ENCODE measurements at regions not wholly inside any gene's neighbourhood (a gene's known extent, or its start where the extent isn't known, plus 50 kb on each side); places are given as distances from the start of the nearest gene placed in this dataset.

DNA sequence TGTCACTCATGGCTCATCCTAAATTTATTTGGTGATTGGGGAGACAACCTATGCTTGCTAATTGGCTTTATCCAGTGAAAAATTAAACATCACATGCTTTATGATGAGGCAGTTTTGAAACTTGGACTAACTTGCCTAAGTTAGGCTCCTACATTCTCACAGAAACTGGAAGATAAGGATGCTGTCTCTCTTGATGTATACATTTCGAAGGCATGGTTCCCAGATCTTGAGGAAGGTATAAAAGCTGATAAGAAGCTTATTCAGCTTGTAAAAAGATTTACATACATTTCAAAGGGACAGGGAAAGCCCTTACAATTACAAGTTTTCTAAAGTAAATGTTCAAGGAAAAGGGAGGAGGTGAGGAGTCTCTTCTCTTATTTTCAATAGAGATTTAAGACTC, 561.7 kb downstream of the IPMK start:
- H3K36me3 Mint-ChIP-seq: no peaks in the 10 kb centered on the region
- DNase-seq (ENCODE audit: low spot score): no peak
- ATAC-seq: no peak
- no peaks in the 10 kb centered on the region for H3K9me3 Mint-ChIP-seq
- no peak overlapping the region for H3K4me3 Mint-ChIP-seq
- H3K4me1 Mint-ChIP-seq (ENCODE audit: low read depth in 2 of 2): no peaks in the 10 kb centered on the region
- H3K27me3 Mint-ChIP-seq: no peaks in the 10 kb centered on the region
- no peak overlapping the region for H3K27ac Mint-ChIP-seq

DNA sequence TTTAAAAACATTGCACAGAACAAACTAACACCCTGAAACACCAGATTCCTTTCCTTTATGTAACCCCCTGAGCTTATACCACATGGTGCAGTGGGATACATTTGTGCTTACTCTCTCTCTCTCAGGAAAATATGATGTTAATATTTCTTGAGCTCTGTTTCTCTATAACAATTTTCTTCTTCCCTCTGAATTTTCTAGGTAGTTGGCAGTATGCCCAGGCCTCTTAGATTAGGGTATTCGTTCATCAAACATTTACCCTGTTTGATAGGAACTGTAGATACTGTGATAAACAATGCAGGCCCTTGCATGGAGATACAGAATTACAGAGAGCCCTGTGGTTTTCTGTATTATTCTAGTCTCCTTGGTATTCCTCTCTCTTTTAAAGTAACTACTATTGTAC, 567.8 kb downstream of the IPMK start:
- Mint-ChIP-seq H3K4me3 (no peak overlapping the region), H3K27ac (no peak overlapping the region), H3K9me3 (peaks cover 6% of the 10 kb centered on the region), H3K4me1 (ENCODE audit: low read depth in 2 of 2) (no peaks in the 10 kb centered on the region), H3K36me3 (no peaks in the 10 kb centered on the region), H3K27me3 (no peaks in the 10 kb centered on the region)
- DNase-seq (ENCODE audit: low spot score) (no peak), ATAC-seq (no peak)

DNA sequence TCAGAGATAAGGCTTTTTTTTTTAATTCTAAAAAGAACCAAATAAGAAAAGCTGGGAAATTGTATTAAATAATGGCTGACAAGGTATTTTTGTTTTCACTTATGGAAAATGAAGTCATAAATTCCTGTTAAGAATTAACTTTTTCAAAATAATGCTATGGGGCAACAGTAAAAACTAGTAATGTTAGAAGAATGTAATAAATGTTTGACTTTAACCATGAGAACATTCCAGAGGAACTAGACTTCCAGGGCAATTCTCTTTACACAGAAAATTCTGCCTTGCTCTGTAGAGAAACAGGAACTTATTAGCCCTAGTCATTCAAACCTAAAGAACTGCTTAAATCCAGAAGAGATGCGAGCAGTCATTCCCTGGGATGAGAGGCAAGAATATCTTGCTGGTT, 571.1 kb downstream of the IPMK start:
- H3K9me3 Mint-ChIP-seq: peaks cover 9% of the 10 kb centered on the region
- H3K36me3 Mint-ChIP-seq: no peaks in the 10 kb centered on the region
- ATAC-seq: no peak

DNA sequence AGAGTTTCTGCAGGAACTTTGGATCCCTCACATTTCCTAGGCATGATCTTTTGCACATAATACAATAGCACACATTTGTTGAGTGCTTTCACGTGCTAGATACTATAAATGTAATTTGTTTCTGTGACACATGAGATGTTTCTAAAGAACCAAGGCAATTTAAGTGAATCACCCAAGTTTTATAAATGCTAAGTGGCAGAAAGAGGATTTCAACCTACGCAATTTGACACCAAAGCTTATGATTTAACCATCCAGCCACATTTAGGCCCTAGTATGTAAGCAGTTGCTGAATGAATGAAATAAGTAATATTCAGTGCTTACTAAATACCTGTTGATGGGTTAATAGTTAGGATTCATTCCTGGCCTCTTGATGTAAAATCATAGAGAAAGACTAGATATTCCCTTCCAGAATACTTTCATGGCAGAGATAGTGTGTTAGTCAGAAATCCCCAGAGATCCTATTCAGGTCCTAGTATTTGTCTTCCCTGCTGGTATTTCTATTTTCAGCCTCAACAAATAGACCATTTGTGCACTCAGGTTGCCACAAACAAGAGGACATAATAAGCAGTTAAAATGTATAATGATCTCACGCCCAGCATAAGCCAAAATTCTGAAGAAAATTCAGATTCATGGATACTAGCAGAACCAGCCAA, 572.6 kb downstream of the IPMK start:
- ATAC-seq: no peak
- H3K4me3 Mint-ChIP-seq: no peak overlapping the region
- no peaks in the 10 kb centered on the region for H3K4me1 Mint-ChIP-seq (ENCODE audit: low read depth in 2 of 2)
- no peaks in the 10 kb centered on the region for H3K27me3 Mint-ChIP-seq
- H3K9me3 Mint-ChIP-seq: peaks cover 15% of the 10 kb centered on the region
- DNase-seq (ENCODE audit: low spot score): no peak
- H3K36me3 Mint-ChIP-seq: no peaks in the 10 kb centered on the region
- no peak overlapping the region for H3K27ac Mint-ChIP-seq

More for the DNA sequence above, 571.1 kb downstream of the IPMK start:
- H3K4me1 Mint-ChIP-seq (ENCODE audit: low read depth in 2 of 2): no peaks in the 10 kb centered on the region
- no peak for DNase-seq (ENCODE audit: low spot score)
- no peak overlapping the region for H3K4me3 Mint-ChIP-seq
- H3K27me3 Mint-ChIP-seq: no peaks in the 10 kb centered on the region
- H3K27ac Mint-ChIP-seq: no peak overlapping the region

DNA sequence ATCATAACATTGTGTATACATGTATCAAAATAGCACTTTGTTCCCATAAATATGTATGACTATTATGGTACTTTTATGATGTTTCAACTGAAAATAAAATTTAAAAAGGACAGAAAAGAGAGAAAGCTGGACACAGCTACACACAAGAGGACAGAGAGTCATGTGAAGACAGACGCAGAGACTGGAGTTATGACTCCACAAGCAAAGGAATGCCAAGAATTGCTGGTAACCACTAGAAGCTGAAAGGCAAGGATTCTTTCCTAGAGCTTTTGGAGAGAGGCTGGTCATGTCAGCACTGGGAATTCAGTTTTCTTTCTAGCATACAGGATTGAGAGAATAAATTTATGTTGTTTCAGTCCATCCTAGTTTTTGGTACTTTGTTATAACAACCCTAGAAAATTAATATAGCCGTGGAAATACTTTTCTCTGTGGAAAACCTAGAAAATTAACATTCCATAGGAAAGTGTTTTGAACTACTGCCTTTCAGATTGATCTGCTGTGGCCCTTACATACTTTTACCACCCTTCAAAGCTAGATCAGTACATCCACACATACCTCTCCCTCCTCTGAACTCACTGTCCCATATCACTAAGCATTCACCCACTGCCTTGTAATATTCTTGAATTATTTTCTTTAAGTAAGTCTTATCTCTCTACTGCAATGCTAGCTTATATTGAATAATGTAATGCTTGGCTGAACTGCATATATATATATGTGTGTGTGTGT, 575.3 kb downstream of the IPMK start:
- Mint-ChIP-seq H3K27me3 (no peaks in the 10 kb centered on the region), H3K27ac (no peak overlapping the region), H3K4me1 (ENCODE audit: low read depth in 2 of 2) (no peaks in the 10 kb centered on the region), H3K9me3 (peaks cover 12% of the 10 kb centered on the region), H3K4me3 (no peak overlapping the region), H3K36me3 (no peaks in the 10 kb centered on the region)
- ATAC-seq (no peak), DNase-seq (ENCODE audit: low spot score) (no peak)

DNA sequence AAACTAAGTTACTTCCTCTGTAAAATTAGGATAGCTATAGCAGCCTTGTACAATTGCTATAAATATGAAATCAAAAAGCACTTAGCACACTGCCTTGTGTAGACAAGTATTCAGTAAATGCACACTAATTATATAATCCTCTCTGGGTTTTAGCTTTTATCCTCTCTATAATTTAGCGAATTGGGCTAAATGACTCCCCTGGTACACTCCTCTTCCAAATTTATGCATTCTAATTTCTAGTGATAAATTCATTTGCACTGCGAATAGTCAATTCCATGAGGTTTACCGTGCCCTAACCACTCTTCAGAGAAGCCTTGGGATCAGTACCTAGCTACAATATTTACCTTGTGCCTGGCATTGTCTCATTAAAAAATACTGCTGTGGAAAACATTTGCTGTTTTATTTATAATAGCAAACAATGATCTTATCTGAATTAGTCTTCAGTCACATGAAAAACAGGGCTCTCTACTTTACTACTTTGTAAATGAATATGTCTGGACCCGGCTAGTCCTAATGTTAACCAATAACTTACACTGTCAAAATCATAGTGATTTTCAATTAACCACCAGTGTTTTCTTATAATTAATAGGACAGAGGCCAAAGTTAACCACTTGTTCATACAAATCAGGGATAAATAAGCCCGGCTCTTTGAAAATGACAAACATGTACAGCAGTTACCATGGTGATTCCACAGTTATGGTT, 577.9 kb downstream of the IPMK start:
- H3K27ac Mint-ChIP-seq: no peak overlapping the region
- H3K4me3 Mint-ChIP-seq: no peak overlapping the region
- no peaks in the 10 kb centered on the region for H3K27me3 Mint-ChIP-seq
- no peaks in the 10 kb centered on the region for H3K4me1 Mint-ChIP-seq (ENCODE audit: low read depth in 2 of 2)
- no peak for ATAC-seq
- H3K36me3 Mint-ChIP-seq: no peaks in the 10 kb centered on the region
- H3K9me3 Mint-ChIP-seq: peaks cover 11% of the 10 kb centered on the region
- DNase-seq (ENCODE audit: low spot score): no peak

DNA sequence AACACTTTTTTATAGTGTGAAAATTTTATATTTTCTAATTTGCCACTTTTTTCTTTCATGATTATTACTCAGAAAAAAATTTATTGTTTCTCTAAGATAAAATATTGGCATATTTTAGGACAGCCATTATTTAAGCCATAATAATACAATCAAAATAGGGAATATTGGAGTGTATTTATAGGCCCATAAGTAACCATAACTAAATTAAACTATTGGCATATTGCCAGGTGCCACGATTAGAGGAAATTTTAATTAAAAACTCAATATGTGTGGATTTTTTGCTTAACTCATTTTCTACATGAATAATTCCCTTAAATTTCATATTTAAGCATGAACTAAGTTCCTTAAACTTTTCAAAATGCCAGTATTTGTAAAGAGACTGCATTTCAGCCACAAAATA, 587.8 kb downstream of the IPMK start:
- H3K36me3 Mint-ChIP-seq: no peaks in the 10 kb centered on the region
- ATAC-seq (no peak), DNase-seq (ENCODE audit: low spot score) (no peak)
- H3K9me3 Mint-ChIP-seq: peaks cover 24% of the 10 kb centered on the region
- H3K27me3 Mint-ChIP-seq: no peaks in the 10 kb centered on the region
- no peak overlapping the region for H3K27ac Mint-ChIP-seq
- no peak overlapping the region for H3K4me3 Mint-ChIP-seq
- H3K4me1 Mint-ChIP-seq (ENCODE audit: low read depth in 2 of 2): no peaks in the 10 kb centered on the region

DNA sequence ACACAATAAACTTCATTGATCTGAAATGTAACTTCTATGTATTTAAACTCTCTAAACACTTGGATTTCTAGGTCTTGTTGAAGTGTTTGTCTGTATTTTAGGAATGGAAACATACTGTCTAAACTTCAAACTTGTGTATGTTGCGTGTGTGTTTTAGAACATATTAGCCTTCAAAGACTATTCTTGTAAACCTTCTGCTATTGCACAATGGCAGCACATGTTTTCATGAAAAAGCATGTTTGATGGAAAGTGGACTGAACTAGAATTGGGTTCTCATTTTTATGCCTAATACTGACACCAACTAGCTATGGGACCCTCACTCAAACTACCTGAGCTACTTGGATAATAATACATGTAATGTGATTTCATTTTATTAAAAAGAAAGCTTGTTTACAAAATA, 592.6 kb downstream of the IPMK start:
- DNase-seq (ENCODE audit: low spot score) (no peak), ATAC-seq (no peak)
- Mint-ChIP-seq H3K4me3 (no peak overlapping the region), H3K4me1 (ENCODE audit: low read depth in 2 of 2) (no peaks in the 10 kb centered on the region), H3K27me3 (no peaks in the 10 kb centered on the region), H3K9me3 (peaks cover 20% of the 10 kb centered on the region), H3K36me3 (no peaks in the 10 kb centered on the region), H3K27ac (no peak overlapping the region)

DNA sequence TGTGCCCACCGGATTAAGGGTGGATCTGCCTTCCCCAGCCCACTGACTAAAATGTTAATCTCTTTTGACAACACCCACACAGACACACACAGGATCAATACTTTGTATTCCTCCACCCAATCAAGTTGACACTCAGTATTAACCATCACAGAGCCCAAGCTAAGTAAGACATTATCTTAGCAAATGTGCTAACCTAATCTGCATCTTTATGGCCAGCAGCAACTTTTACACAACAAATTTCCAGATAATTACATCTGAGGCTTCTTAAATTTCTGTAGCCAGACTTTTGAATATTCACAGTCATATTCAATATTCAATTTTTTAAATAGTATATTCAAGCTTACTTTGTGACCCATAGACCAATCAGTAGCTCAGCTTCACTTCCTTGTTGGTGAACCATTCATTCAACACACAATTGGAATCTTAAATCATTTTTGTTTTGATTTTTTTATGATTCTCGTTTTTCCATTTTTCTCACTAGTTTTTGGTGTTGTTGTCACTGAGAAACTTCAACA, 594.2 kb downstream of the IPMK start:
- peaks cover 15% of the 10 kb centered on the region for H3K9me3 Mint-ChIP-seq
- H3K27ac Mint-ChIP-seq: no peak overlapping the region
- no peak for ATAC-seq
- H3K4me1 Mint-ChIP-seq (ENCODE audit: low read depth in 2 of 2): no peaks in the 10 kb centered on the region
- no peaks in the 10 kb centered on the region for H3K36me3 Mint-ChIP-seq
- no peak overlapping the region for H3K4me3 Mint-ChIP-seq
- no peaks in the 10 kb centered on the region for H3K27me3 Mint-ChIP-seq
- DNase-seq (ENCODE audit: low spot score): no peak

DNA sequence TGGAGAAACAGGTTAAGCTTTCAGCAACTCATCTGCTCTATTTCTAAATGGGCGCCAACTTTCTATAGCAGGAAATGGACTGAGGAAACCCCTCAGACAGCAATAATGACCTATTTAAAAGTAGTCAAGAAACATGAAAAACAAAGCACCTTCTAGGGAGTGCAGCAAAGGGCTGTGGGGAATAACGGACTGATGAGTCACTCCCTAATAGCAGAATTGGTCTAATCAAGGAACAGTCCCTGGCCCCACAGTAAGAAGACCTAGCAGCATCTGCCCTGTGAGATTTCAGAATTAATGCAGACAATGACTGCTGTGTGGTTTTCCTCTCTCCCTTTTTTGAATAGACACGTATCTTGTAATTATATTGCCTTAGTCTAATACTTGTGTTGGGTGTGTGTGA, 602.9 kb downstream of the IPMK start:
- DNase-seq (ENCODE audit: low spot score): no peak
- no peak for ATAC-seq
- Mint-ChIP-seq H3K27me3 (no peaks in the 10 kb centered on the region), H3K9me3 (peaks cover 3% of the 10 kb centered on the region), H3K4me3 (no peak overlapping the region), H3K36me3 (peaks cover 4% of the 10 kb centered on the region), H3K4me1 (ENCODE audit: low read depth in 2 of 2) (no peaks in the 10 kb centered on the region), H3K27ac (no peak overlapping the region)

DNA sequence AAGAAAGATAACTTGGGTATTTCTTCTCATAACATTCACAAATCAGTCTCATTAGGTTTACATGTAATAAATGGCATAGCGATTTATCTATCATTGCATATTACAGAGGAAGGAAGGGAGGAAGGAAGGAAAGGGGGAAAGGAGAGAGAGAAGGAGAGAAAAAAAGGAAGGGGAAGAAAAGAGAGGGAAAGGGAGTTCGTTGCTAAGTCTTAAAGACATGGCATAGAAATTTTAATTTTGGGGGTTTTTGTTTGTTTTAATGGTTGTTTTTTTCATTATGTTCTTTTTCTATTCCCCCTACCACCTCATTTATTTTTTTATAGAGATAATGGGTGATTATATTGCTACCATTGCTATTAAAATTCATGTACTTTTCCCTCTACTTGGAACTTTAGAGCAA, 604.3 kb downstream of the IPMK start:
- ATAC-seq (no peak), DNase-seq (ENCODE audit: low spot score) (no peak)
- Mint-ChIP-seq H3K9me3 (peaks cover 3% of the 10 kb centered on the region), H3K27ac (no peak overlapping the region), H3K4me1 (ENCODE audit: low read depth in 2 of 2) (no peaks in the 10 kb centered on the region), H3K27me3 (no peaks in the 10 kb centered on the region), H3K36me3 (peaks cover 4% of the 10 kb centered on the region), H3K4me3 (no peak overlapping the region)

DNA sequence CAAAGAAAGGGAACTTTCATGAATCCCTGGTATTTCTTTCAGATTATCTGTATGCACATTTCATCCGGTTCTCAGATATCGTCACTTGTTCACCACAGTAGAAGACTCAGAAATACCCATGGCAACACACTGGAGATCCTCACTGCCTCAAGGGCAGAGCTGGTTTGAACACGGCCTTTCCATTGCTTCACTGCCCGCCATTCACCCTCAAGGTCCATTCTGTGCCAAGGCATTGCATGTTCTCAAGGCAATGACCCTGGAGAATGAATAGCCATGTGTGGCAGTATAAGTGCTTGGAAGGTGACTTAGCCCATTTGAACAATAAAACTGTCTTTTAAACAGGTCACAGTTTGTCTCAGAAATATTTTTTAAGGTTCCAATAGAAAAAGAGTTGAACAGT, 606.5 kb downstream of the IPMK start:
- H3K4me3 Mint-ChIP-seq: no peak overlapping the region
- no peak overlapping the region for H3K27ac Mint-ChIP-seq
- H3K4me1 Mint-ChIP-seq (ENCODE audit: low read depth in 2 of 2): no peaks in the 10 kb centered on the region
- peaks cover 3% of the 10 kb centered on the region for H3K9me3 Mint-ChIP-seq
- DNase-seq (ENCODE audit: low spot score) (no peak), ATAC-seq (no peak)
- peaks cover under 1% of the 10 kb centered on the region for H3K36me3 Mint-ChIP-seq
- no peaks in the 10 kb centered on the region for H3K27me3 Mint-ChIP-seq

DNA sequence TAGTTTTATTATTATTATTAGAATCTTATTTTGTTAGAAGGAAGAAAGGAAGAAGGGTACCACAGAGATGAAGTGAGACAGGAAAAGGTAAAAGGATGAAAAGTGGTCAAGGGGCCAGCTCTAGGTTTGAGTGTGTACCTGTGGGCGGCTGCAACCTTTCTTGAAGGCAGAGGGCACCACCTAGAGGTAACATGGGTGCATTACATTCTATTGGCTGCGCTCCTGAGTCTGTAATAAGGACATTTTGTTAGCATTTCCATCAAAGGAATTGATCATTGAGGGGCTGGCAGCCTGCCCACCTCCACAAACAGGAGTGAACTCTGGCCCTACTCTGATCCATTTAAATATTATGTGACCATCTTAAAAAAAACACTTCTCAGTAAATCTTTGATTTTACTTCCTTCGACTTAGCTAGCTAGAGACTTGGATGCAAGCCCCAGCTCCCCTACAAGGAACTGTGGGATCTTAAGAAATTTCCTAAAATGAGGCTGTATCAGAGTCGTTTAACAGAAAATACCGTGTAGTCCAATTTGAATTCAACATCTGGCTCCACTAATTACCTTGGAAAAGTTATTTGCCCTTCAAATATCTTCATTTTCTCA, 610.4 kb downstream of the IPMK start:
- Mint-ChIP-seq H3K4me3 (no peak overlapping the region), H3K27ac (no peak overlapping the region), H3K9me3 (peaks cover 3% of the 10 kb centered on the region), H3K36me3 (peaks cover 4% of the 10 kb centered on the region), H3K27me3 (no peaks in the 10 kb centered on the region), H3K4me1 (ENCODE audit: low read depth in 2 of 2) (no peaks in the 10 kb centered on the region)
- ATAC-seq (no peak), DNase-seq (ENCODE audit: low spot score) (no peak)

DNA sequence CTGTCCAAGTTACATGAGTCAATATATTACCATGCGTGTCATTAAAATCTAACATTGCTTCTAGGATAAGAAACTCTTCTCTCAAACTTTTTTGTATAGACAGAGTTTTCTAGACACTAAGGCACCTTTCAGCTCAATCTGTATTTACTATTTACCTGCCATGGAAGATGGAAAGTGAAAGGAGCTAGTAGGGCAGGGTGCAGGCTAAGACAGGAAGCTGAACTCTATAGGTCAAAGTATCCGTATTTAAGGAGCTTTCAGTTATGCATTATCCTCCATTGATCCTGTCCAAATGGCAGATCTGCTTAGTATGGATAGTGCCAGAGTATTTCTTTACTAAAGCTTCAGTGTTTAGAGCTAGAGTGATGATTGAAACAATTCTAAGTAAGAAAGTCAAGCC, 612.8 kb downstream of the IPMK start:
- H3K27me3 Mint-ChIP-seq: no peaks in the 10 kb centered on the region
- H3K4me3 Mint-ChIP-seq: no peak overlapping the region

More for the DNA sequence above, 612.8 kb downstream of the IPMK start:
- DNase-seq (ENCODE audit: low spot score): no peak
- Mint-ChIP-seq H3K36me3 (peaks cover 4% of the 10 kb centered on the region), H3K9me3 (peaks cover 3% of the 10 kb centered on the region), H3K4me1 (ENCODE audit: low read depth in 2 of 2) (no peaks in the 10 kb centered on the region), H3K27ac (no peak overlapping the region)
- ATAC-seq: no peak
